ENCODE measurements at regions not wholly inside any gene's neighbourhood (a gene's known extent, or its start where the extent isn't known, plus 50 kb on each side); places are given as distances from the start of the nearest gene placed in this dataset.

- H3K4me3 ChIP-seq (ENCODE audit: low read length), result no peak overlapping the region
- DNase-seq (ENCODE audit: low read depth, low spot score), result no peak
Observed at GRCh38 chr1:165040641-165041040, 315.9 kb downstream of the LMX1A start.

DNA sequence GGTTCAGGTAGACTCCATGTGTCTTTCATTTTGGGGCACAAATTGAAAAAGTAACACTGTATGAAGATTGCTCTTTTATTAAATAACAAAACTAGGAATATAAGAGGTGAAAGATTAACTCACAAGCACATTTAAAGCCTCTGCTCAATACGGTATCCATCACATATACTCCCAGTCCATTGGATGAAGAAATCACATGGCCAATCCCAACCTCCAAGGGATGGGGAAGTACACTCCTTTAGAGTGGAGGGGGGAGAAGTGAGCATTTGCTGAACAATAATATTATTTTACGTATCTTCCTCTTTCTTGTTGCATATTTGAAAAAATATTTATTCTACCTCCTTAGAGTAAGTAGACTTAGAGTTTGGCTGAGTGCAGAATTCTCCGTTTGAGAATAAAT lies 316.5 kb downstream of the LMX1A start:
- no peak for DNase-seq (ENCODE audit: low read depth, low spot score)
- H3K4me3 ChIP-seq (ENCODE audit: low read length), result no peak overlapping the region

GRCh38 chr1:165036403-165036802 lies 320.1 kb downstream of the LMX1A start:
- no peak for DNase-seq (ENCODE audit: low read depth, low spot score)
- no peak overlapping the region for H3K4me3 ChIP-seq (ENCODE audit: low read length)

GRCh38 chr1:165034136-165034809 lies 322.2 kb downstream of the LMX1A start:
- DNase-seq (ENCODE audit: low read depth, low spot score), result no peak
- H3K4me3 ChIP-seq (ENCODE audit: low read length), result no peak overlapping the region

GRCh38 chr1:165031001-165031400 lies 325.5 kb downstream of the LMX1A start:
- no peak overlapping the region for H3K4me3 ChIP-seq (ENCODE audit: low read length)
- DNase-seq (ENCODE audit: low read depth, low spot score), result no peak

DNA sequence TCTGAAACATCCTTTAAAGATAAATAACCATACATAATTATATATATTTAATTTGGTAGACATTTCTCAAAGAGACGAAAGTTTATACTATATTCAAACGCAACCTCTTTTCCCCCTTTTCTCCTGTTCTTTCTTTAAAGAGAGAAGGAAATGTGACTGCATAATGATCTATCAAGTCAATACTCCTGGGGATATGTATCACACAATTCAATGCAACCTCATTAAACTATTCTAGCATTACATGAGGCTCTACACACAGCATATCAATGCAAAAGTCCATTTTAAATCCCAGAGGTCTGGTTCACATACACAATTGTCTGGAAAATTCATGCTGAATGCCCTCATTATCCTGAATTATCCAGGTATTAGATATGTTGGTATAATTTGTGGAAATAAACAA lies 330.7 kb downstream of the LMX1A start:
- H3K4me3 ChIP-seq (ENCODE audit: low read length), result no peak overlapping the region
- no peak for DNase-seq (ENCODE audit: low read depth, low spot score)

GRCh38 chr1:165014753-165015152 lies 341.8 kb downstream of the LMX1A start:
- H3K4me3 ChIP-seq (ENCODE audit: low read length), result no peak overlapping the region
- DNase-seq (ENCODE audit: low read depth, low spot score), result no peak

- no peak overlapping the region for H3K4me3 ChIP-seq (ENCODE audit: low read length)
- DNase-seq (ENCODE audit: low read depth, low spot score), result no peak
Observed at GRCh38 chr1:165011991-165012531, 344.5 kb downstream of the LMX1A start.

GRCh38 chr1:165011186-165011585 lies 345.3 kb downstream of the LMX1A start:
- no peak for DNase-seq (ENCODE audit: low read depth, low spot score)
- no peak overlapping the region for H3K4me3 ChIP-seq (ENCODE audit: low read length)

GRCh38 chr1:165010418-165011070 lies 346.0 kb downstream of the LMX1A start:
- DNase-seq (ENCODE audit: low read depth, low spot score), result no peak

GRCh38 chr1:165006831-165007230 lies 349.7 kb downstream of the LMX1A start:
- no peak overlapping the region for H3K4me3 ChIP-seq (ENCODE audit: low read length)
- DNase-seq (ENCODE audit: low read depth, low spot score), result no peak

More at GRCh38 chr1:165010418-165011070, 346.0 kb downstream of the LMX1A start:
- no peak overlapping the region for H3K4me3 ChIP-seq (ENCODE audit: low read length)

GRCh38 chr1:164999146-164999545 lies 357.4 kb downstream of the LMX1A start:
- H3K4me3 ChIP-seq (ENCODE audit: low read length), result no peak overlapping the region
- no peak for DNase-seq (ENCODE audit: low read depth, low spot score)

GRCh38 chr1:164991763-164992314 lies 364.7 kb downstream of the LMX1A start:
- H3K4me3 ChIP-seq (ENCODE audit: low read length), result no peak overlapping the region
- no peak for DNase-seq (ENCODE audit: low read depth, low spot score)

DNA sequence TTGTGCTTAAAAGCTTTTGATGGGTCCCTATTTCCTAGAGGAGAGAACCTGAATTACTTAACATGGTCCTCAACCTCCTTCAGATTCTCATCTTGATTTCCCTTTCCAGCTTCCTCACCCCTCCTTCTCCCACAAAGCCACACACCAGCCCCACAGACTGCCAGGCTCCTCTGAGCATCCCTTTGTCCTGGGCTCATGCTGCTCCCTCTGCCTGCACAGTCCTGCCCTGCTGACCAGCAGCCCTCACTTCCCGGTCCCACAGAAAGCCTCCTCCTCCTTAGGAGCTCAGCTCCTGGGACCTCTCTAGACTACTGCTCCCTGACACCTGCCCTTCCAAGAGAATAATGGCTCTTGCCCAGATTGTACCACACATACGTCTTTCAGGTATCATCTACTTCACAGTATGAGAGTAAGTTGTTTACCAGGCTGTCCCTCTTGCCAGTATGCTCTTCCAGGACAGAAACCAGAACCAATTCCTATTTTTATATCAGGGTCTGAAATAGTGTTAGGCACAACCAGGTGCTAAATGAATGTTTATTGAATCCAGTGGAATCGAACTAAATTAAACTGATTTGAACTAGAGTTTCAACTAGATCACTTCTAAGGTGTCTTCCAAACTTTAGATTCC lies 373.4 kb downstream of the LMX1A start:
- no peak overlapping the region for H3K4me3 ChIP-seq (ENCODE audit: low read length)
- no peak for DNase-seq (ENCODE audit: low read depth, low spot score)

DNA sequence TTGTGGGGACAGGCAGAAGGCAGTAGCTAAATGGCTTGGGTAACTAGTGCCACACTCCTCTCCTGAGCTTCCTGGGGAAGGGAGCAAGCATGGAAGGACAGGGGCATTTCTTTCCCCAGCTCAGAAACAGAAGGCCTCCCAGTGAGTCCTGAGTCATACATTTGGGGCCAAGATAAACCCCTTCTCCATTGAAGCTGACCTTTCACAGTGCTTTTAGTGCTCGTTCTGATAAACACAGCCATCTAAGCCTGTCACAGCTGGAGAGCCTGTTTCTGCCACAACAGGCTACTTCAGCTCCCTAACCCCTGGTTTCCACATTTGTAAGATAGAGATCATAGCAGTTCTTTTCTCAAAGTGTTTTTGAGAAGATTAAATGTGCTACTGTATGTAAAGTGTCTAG lies 374.0 kb downstream of the LMX1A start:
- no peak overlapping the region for H3K4me3 ChIP-seq (ENCODE audit: low read length)
- no peak for DNase-seq (ENCODE audit: low read depth, low spot score)

GRCh38 chr1:164977561-164977960 lies 379.0 kb downstream of the LMX1A start:
- DNase-seq (ENCODE audit: low read depth, low spot score), result no peak
- no peak overlapping the region for H3K4me3 ChIP-seq (ENCODE audit: low read length)

DNA sequence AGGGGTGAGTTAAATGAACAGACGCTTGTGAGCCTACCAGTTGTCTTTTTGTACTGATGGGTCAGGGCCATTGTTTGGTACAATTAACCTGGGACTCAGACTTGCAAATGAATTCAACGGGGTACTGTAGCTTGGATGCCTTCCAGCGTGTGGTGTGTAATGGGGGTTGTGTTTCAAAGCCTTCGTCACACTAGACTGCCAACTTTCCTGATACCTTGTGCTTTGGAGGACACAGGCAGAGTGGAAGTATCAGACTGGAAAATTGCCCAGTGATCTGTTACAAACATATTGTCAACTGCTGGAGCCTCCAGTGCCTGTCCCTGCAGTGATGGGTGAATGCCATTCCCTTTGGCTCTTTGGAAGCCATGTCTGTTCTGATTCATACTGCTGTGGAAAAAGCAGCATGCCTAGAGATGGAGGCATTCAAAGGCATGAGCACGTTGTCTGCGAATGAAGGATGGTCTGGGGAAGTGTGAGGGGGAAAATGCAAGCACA lies 384.5 kb downstream of the LMX1A start:
- no peak overlapping the region for H3K4me3 ChIP-seq (ENCODE audit: low read length)
- DNase-seq (ENCODE audit: low read depth, low spot score), result no peak

DNA sequence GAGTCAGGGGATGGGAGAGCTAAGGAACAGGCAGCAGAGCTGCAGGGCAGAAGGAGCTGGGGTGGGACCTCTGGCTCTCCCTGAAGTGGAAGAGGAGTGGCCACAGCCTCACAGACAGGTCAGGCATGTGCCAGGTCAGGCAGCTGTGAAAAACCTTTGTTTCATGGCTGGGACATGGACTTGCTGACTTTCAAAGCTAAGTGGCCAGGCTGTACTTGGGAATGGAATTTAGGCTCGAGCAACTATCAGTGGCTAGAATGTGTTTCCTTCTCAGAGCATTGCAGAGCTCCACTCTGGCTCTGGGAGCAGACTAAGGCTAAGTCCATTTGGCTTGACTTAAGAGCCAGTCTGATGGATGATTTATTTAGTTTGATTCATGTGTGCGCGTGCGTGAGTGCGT lies 385.1 kb downstream of the LMX1A start:
- no peak overlapping the region for H3K4me3 ChIP-seq (ENCODE audit: low read length)
- DNase-seq (ENCODE audit: low read depth, low spot score), result no peak

DNA sequence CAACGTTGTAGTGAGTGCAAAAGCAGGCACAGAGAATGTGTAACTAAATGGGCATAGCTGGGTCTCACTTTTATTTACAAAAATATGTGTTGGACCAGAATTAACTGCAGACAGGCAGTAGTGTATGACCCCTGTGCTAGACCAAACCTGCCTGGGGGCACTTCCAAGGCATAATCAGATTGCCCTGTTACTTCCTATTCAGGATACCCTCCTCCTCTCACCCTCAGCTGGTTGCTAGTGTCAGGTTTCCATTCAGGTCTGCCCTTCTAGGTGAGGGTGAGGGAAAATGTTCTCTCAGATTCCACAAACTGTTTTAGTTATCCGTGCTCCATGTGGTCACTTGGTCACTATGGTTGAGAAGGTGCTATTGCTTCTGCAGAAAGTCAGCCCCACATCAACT lies 387.3 kb downstream of the LMX1A start:
- no peak for DNase-seq (ENCODE audit: low read depth, low spot score)

GRCh38 chr1:164967300-164967699 lies 389.2 kb downstream of the LMX1A start:
- no peak overlapping the region for H3K4me3 ChIP-seq (ENCODE audit: low read length)
- DNase-seq (ENCODE audit: low read depth, low spot score), result no peak

More for the DNA sequence above, 387.3 kb downstream of the LMX1A start:
- H3K4me3 ChIP-seq (ENCODE audit: low read length), result no peak overlapping the region

All from Jurkat, Clone E6-1 (cell line).